HUES64 (cell line): ENCODE measurements at regions not wholly inside any gene's neighbourhood (a gene's known extent, or its start where the extent isn't known, plus 50 kb on each side); places are given as distances from the start of the nearest gene placed in this dataset.
"Not testable (repeated sequence)": the region's sequence is repeated elsewhere in the genome, so short reads cannot be mapped to it uniquely, and the experiment has no call there.

Experiments used
- H3K27ac ChIP-seq: 2 replicates; pipeline ENCODE4 v1.7.0; 2013; ENCODE audit warnings: low read depth, low read length, inconsistent platforms
- H3K27me3 ChIP-seq: 2 replicates; pipeline ENCODE4 v1.6.1; 2013; ENCODE audit warnings: mild to moderate bottlenecking, low read length; ENCODE audit not compliant: insufficient read depth
- H3K36me3 ChIP-seq: 2 replicates; pipeline ENCODE4 v1.6.1; 2013; ENCODE audit warnings: mild to moderate bottlenecking, low read length; ENCODE audit not compliant: insufficient read depth
- H3K4me1 ChIP-seq: 2 replicates; pipeline ENCODE4 v1.6.1; 2013; ENCODE audit warnings: mild to moderate bottlenecking, low read length, moderate library complexity; ENCODE audit not compliant: insufficient read depth
- H3K4me3 ChIP-seq: 2 replicates; pipeline ENCODE4 v1.5.1; 2013; ENCODE audit warnings: mild to moderate bottlenecking, low read length, moderate library complexity
- H3K9ac ChIP-seq: 2 replicates; pipeline ENCODE4 v1.6.1; 2013; ENCODE audit warnings: mild to moderate bottlenecking, low read depth, low read length
- H3K9me3 ChIP-seq: 2 replicates; pipeline ENCODE4 v1.6.1; 2013; ENCODE audit warnings: low read depth, low read length; ENCODE audit not compliant: insufficient read depth
- WGBS: fragments of 150-250, 120-280 bp; methylation state at CpG from one replicate; pipeline ENCODE4 v1.1.7; 2013; ENCODE audit warnings: missing lambda C conversion rate; 5-methylcytosine and 5-hydroxymethylcytosine counted together

DNA sequence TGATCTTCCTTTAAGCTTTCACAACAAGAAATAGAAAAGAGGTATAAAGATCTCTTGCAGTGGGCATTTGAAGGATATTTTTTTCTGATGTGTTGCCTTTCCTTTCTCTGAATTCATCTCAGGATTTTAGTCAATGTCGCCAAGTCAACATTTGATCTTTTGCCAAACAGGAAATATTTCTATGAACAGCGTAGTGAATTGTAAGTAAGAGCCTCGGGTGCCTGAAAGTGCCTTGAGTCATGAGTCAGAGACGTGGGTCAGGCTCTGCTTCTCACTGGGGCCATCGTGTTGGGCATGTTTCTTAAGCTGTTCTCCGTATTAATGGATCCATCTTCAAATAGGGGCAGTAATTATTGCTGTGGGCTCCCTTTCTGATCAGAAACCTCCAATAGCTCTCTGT is 471.4 kb upstream of the AMELY start:
- Histone ChIP-seq H3K36me3 (peaks cover 7% of the 10 kb centered on the region), H3K27me3 (peaks cover 12% of the 10 kb centered on the region), H3K4me3 (no peak overlapping the region), H3K27ac (no peak overlapping the region), H3K9me3 (no peaks in the 10 kb centered on the region), H3K9ac (no peak overlapping the region), H3K4me1 (no peaks in the 10 kb centered on the region)
- 96% methylated on average over 6 of the region's 6 CpGs for WGBS

DNA sequence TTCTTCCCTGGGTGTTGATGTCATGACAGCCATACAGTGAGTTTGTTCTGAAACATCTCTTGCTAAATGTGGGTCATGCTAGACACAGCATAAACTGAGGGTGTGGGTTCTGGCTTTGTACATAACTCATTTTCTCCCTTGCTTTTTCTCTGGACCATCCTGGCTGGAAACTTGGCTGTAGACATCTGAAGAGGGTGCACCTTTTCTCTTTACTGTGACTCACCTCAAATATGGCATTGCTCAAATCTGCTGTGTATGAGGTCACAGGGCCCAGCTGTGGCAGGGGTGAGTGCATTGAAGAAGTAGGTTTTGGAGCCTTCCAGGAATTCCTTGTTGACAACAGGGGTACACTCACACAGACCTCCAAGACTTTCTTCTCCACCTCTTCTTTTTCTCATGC is 465.5 kb upstream of the AMELY start:
- Histone ChIP-seq H3K4me3 (no peak overlapping the region), H3K9me3 (no peaks in the 10 kb centered on the region), H3K27me3 (no peaks in the 10 kb centered on the region), H3K27ac (no peak overlapping the region), H3K4me1 (no peaks in the 10 kb centered on the region), H3K9ac (no peak overlapping the region), H3K36me3 (peaks cover 45% of the 10 kb centered on the region)

DNA sequence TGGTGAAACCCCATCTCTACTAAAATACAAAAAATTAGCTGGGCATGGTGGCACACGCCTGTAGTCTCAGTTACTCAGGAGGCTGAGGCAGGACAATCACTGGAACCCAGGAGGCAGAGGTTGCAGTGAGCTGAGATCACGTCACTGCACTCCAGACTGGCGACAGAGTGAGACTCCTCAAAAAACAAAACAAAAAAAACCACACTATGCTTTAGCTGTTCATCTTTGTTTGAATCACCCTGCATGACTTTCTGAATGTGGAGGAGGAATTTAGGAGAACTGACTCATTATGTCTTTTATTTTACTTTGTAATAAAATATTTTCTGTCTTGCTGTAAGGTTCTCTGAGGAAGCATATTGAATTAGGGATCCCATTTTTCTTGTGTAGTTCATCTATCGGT is 462.9 kb upstream of the AMELY start:
- not testable (repeated sequence) for H3K9me3 ChIP-seq, H3K27me3 ChIP-seq, H3K9ac ChIP-seq, H3K27ac ChIP-seq, H3K4me1 ChIP-seq, H3K4me3 ChIP-seq
- peaks cover 51% of the 10 kb centered on the region for H3K36me3 ChIP-seq
- WGBS, result 78% methylated on average over 2 of the region's 4 CpGs

DNA sequence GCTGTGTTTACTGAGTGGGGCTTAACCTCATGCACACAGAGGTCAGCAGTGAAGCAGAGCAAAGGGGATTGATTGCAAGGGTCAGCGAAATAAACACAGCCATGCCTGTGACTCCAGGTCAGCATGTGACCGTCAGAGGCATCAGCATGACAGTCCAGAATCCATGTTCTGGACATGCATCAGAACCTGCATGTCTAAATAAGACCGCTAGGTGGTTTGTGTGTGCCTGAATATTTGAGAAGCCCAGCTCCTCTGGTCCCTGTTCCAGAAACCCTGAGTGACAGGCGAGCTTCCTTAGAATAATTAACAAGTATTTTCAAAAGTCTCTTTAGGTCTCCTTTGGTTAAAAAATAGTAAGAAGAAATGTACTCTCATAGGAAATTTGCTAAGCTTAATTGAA is 460.4 kb upstream of the AMELY start:
- H3K4me1 ChIP-seq, H3K27ac ChIP-seq, H3K27me3 ChIP-seq, H3K9me3 ChIP-seq, H3K4me3 ChIP-seq, H3K9ac ChIP-seq: not testable (repeated sequence)
- peaks cover 48% of the 10 kb centered on the region for H3K36me3 ChIP-seq
- 100% methylated on average over 1 of the region's 4 CpGs for WGBS

DNA sequence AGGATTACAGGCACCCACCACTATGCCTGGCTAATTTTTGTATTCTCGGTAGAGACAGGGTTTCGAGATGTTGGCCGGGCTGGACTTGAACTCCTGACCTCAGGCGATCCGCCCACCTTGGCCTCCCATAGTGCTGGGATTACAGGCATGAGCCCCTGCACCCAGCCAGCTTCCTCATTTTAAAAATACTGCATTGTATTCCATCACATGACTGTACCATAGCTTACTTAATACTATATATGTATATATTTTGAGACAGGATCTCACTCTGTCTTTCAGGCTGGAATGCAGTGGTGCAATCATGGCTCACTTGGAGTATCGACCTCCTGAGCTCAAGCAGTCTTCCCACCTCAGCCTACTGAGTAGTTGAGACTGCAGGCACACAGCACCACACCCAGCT is 459.5 kb upstream of the AMELY start:
- not testable (repeated sequence) for H3K9me3 ChIP-seq, H3K4me3 ChIP-seq, H3K4me1 ChIP-seq, H3K27ac ChIP-seq, H3K9ac ChIP-seq, H3K27me3 ChIP-seq
- WGBS, result 95% methylated on average over 6 of the region's 6 CpGs
- peaks cover 39% of the 10 kb centered on the region for H3K36me3 ChIP-seq

DNA sequence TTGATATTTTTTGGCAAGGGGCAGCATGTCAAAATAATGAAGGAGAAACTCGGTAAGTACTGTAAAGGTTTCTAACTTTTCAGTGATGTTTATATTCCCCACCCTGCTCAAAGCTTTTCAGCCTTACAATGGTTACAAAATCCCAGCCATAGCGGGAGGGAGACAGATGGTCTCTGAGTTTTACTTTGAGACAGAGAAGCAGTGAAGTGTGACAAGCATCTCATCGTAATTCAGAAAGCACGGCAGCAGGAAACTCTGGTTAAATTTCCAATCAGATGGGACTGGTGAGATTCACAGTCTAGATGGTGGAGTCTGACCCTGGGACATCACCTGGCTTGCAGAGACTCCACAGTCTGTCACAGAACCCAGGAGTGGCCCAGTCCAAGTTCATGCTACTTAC is 448.0 kb upstream of the AMELY start:
- H3K36me3 ChIP-seq, result peaks cover 43% of the 10 kb centered on the region
- H3K27ac ChIP-seq, result no peak overlapping the region
- 90% methylated on average over 4 of the region's 4 CpGs for WGBS

DNA sequence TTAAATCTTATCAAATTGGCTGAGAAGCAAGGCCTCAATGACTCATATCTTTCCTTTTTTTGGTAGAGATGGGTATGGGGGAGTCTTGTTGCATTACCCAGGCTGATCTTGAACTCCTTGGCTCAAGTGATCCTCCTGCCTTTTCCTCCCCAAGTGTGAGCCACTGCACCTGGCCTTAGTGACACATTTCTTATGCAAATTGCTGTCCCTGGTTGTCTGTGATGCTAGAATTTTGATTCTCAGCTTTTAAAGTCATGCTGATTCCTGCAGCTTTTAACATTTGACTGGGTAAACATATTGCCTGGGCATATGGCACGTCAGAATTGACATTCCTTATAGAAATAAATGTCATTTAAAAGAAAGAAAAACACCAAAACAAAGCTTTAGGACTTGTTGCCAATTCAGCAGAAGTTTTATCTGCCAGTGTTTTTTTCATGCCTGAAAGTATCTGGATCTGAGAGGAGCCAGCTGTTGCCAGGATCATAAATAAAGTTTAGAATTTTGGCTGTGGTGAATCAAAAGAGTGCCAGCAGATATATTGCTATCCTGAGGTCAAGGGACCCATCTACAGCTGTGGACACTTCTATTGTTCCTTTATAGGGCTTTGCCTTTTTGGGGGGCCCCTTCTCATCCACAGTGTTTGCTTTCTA is 446.7 kb upstream of the AMELY start:
- H3K9ac ChIP-seq, result no peak overlapping the region
- no CpG with 5 or more reads among the region's 1 CpG for WGBS
- no peaks in the 10 kb centered on the region for H3K9me3 ChIP-seq
- peak overlapping the region; percentile 81; the same call in 1 of the 2 replicates for H3K27ac ChIP-seq
- peaks cover 47% of the 10 kb centered on the region for H3K36me3 ChIP-seq
- H3K4me1 ChIP-seq, result peaks cover 8% of the 10 kb centered on the region
- no peaks in the 10 kb centered on the region for H3K27me3 ChIP-seq
- no peak overlapping the region for H3K4me3 ChIP-seq

More for the DNA sequence above, 448.0 kb upstream of the AMELY start:
- Histone ChIP-seq H3K27me3 (no peaks in the 10 kb centered on the region), H3K4me1 (peaks cover 8% of the 10 kb centered on the region), H3K9ac (no peak overlapping the region), H3K4me3 (no peak overlapping the region), H3K9me3 (no peaks in the 10 kb centered on the region)

DNA sequence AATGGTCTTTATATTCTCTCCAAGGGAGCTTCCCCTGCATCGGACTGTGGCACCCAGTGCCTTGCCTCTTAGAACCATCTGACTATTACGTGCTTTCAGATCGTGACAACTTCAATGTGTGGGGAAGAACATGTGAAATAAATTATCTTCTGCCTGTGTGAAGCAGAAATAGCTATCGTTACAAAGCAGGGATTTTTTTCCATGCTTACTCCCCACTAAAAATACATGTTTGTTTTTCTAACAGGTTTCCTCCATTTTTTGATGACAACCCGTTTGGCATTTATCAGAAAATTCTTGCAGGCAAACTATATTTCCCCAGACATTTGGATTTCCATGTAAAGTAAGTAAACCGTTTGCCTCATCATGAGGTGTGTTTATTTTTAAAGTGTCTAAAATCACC is 444.3 kb upstream of the AMELY start:
- not testable (repeated sequence) for H3K27me3 ChIP-seq, H3K9ac ChIP-seq, H3K4me1 ChIP-seq, H3K4me3 ChIP-seq, H3K9me3 ChIP-seq, H3K27ac ChIP-seq
- peaks cover 35% of the 10 kb centered on the region for H3K36me3 ChIP-seq
- 100% methylated on average over 5 of the region's 6 CpGs for WGBS

DNA sequence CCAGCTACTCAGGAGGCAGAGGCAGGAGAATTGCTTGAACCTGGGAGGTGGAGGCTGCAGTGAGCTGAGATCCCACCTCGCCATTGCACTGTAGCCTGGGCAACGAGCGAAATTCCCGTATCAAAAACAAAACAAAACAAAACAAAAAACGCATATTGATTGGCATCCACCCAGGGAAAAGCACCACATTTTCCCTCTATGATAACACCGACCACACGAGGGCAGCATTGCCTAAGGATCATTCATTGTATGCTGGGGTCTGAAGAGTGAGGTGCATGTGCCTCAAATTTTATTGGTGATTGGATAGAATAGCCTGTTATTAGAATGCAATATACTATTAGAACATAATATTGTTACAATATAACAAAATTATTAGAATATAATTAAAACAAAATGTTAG is 433.1 kb upstream of the AMELY start:
- Histone ChIP-seq H3K36me3 (peaks cover 12% of the 10 kb centered on the region; the same call in 1 of the 2 replicates), H3K9me3 (no peaks in the 10 kb centered on the region), H3K4me1 (no peaks in the 10 kb centered on the region), H3K4me3 (no peak overlapping the region), H3K9ac (no peak overlapping the region), H3K27me3 (no peaks in the 10 kb centered on the region), H3K27ac (no peak overlapping the region)
- 61% methylated on average over 2 of the region's 7 CpGs for WGBS

DNA sequence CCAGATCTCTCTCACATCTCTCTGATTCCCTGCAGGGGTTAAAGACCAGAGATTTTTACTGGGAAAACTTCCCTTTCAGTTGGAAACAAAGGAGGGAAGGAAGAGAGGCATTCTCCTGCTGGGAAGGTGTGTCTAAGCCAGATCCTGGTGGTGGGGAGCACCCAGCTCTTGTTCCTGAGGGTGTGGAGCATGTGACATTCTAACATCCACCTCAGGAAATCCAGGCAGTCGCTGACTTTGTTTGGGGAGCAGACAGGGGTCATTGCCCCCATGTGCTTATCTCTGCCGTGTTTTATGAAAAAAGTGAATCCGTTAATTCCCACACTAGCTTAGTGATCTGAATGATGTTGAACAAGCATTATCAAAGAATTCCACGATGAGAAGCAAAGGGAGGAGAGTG is 431.7 kb upstream of the AMELY start:
- H3K9ac ChIP-seq, result no peak overlapping the region
- H3K4me3 ChIP-seq, result no peak overlapping the region
- H3K27ac ChIP-seq, result no peak overlapping the region
- no peaks in the 10 kb centered on the region for H3K27me3 ChIP-seq
- 84% methylated on average over 4 of the region's 4 CpGs for WGBS
- no peaks in the 10 kb centered on the region for H3K4me1 ChIP-seq
- peaks cover 17% of the 10 kb centered on the region; the same call in 1 of the 2 replicates for H3K36me3 ChIP-seq
- H3K9me3 ChIP-seq, result no peaks in the 10 kb centered on the region

DNA sequence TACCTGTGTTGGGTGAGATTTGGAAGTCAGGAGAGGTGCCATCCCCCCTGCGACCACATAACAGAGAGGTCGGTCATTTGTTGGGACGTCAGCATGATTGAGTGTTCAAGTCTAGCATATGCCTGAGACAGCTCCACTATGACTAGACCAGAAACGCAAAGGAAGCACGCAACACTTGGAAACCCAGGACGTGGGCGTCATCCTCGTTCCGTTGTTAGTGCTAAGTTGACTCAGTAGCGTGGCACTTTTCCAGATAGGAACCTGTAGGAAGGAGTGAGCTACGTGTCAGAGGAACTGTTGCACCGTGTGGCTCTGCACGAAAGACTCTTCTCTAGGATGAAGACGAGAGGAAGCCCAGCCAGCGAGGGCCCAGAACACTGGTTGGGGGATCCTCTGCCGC is 431.2 kb upstream of the AMELY start:
- not testable (repeated sequence) for H3K9ac ChIP-seq, H3K27me3 ChIP-seq, H3K4me1 ChIP-seq, H3K4me3 ChIP-seq, H3K27ac ChIP-seq, H3K9me3 ChIP-seq
- WGBS, result 77% methylated on average over 16 of the region's 16 CpGs
- H3K36me3 ChIP-seq, result peaks cover 20% of the 10 kb centered on the region

DNA sequence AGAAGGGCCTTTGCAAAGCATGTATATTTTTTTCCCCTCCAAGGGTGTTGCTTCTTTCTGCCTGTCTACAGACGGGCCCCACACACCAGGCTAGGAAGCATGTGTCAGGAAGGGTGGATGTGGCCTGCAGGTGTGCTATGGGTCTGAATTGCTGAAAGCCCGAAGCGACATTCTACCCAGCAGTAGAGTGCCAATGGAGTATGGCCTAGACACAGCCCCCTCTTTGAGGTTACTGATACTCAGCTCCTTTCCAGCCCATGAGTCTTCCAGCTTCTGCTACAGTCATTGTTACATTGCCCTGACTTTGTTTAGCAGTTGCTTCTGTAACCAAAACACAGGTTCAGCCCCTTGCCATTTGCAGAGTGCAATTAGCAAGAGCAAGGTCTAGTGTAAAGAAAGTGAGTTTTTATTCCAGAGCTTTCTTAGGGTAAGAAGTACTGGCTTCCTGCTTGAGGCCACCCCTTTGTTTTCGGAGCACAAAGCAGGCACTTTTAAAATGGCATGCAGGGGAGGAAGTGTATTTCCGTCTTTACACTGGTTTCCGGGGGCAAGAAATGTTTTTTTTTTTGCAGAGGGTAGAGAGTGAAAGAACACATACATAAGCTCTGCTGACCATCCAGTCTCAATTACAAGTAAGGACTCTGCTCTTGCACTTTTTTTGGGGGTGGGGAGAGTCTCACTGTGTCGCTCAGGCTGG is 428.0 kb upstream of the AMELY start:
- no peaks in the 10 kb centered on the region for H3K4me1 ChIP-seq

More for the DNA sequence above, 428.0 kb upstream of the AMELY start:
- H3K36me3 ChIP-seq, result peaks cover 20% of the 10 kb centered on the region
- no peaks in the 10 kb centered on the region for H3K27me3 ChIP-seq
- 95% methylated on average over 6 of the region's 7 CpGs for WGBS
- H3K4me3 ChIP-seq, result no peak overlapping the region
- H3K9ac ChIP-seq, result no peak overlapping the region
- no peak overlapping the region for H3K27ac ChIP-seq
- no peaks in the 10 kb centered on the region for H3K9me3 ChIP-seq
